NB4 (cell line): ENCODE measurements at regions not wholly inside any gene's neighbourhood (a gene's known extent, or its start where the extent isn't known, plus 50 kb on each side); places are given as distances from the start of the nearest gene placed in this dataset.

Experiments
- DNase-seq: peaks from one replicate; pipeline ENCODE4 v3.0.0; 2010; ENCODE audit warnings: low read depth
- H3K4me3 ChIP-seq: one replicate; pipeline ENCODE4 v1.5.1; 2011; ENCODE audit warnings: mild to moderate bottlenecking, low read depth, low read length, moderate library complexity
- CTCF ChIP-seq: IDR thresholded peaks from one replicate; pipeline ENCODE4 v1.5.1; 2012; ENCODE audit warnings: low read depth, low read length
- MAX ChIP-seq: IDR thresholded peaks from 2 replicates; pipeline ENCODE4 v1.6.1; 2011; ENCODE audit warnings: low read depth, low read length
- MYC ChIP-seq: IDR thresholded peaks from 2 replicates; pipeline ENCODE4 v1.6.1; 2011; ENCODE audit warnings: low read depth, low read length
- POLR2A ChIP-seq: IDR thresholded peaks from 2 replicates; pipeline ENCODE4 v1.6.1; 2011; ENCODE audit warnings: mild to moderate bottlenecking; ENCODE audit not compliant: insufficient read length; ENCODE audit errors: extremely low read depth

- DNase-seq = no peak
- no peak for TF ChIP-seq CTCF
- no peak for TF ChIP-seq POLR2A
- TF ChIP-seq MYC = no peak
- TF ChIP-seq MAX = no peak
- H3K4me3 ChIP-seq = no peak overlapping the region
Measured at GRCh38 chr11:92791886-92792285, 177.6 kb upstream of the MTNR1B start.

GRCh38 chr11:92793189-92793588, 176.3 kb upstream of the MTNR1B start:
- H3K4me3 ChIP-seq = no peak overlapping the region
- no peak for TF ChIP-seq POLR2A
- no peak for TF ChIP-seq MAX
- TF ChIP-seq MYC = no peak
- TF ChIP-seq CTCF = no peak
- no peak for DNase-seq

GRCh38 chr11:92794783-92795182, 174.7 kb upstream of the MTNR1B start:
- no peak for TF ChIP-seq CTCF
- TF ChIP-seq MYC = no peak
- TF ChIP-seq POLR2A = no peak
- TF ChIP-seq MAX = no peak
- no peak for DNase-seq
- H3K4me3 ChIP-seq = no peak overlapping the region

- TF ChIP-seq MYC (no peak), POLR2A (no peak), CTCF (no peak), MAX (no peak)
- H3K4me3 ChIP-seq = no peak overlapping the region
- no peak for DNase-seq
Measured at GRCh38 chr11:92796744-92797143, 172.7 kb upstream of the MTNR1B start.

GRCh38 chr11:92797874-92798273, 171.6 kb upstream of the MTNR1B start:
- TF ChIP-seq POLR2A = no peak
- TF ChIP-seq MAX = no peak
- no peak for TF ChIP-seq CTCF
- no peak for TF ChIP-seq MYC
- no peak for DNase-seq
- H3K4me3 ChIP-seq = no peak overlapping the region

GRCh38 chr11:92801685-92802084, 167.8 kb upstream of the MTNR1B start:
- no peak overlapping the region for H3K4me3 ChIP-seq
- TF ChIP-seq MYC = no peak
- TF ChIP-seq CTCF = no peak
- TF ChIP-seq POLR2A = no peak
- no peak for TF ChIP-seq MAX
- DNase-seq = no peak
